Thyroid gland (tissue), 4 donors: ENCODE measurements at regions not wholly inside any gene's neighbourhood (a gene's known extent, or its start where the extent isn't known, plus 50 kb on each side); places are given as distances from the start of the nearest gene placed in this dataset.

ENCODE experiments used
- CTCF ChIP-seq, 6 experiments: fragments of 200-600 bp in 3 of 6; fragments of 450-650 bp in 3 of 6; sonication (generic) in 3 of 6; IDR thresholded peaks; one replicate each; pipeline ENCODE4 v1.5.1; 2016 to 2019; ENCODE audit warnings: antibody characterized with exemption in 6 of 6, mild to moderate bottlenecking in 2 of 6, inconsistent platforms in 1 of 6, moderate library complexity in 1 of 6
- POLR2A ChIP-seq, 2 donors: fragments of 450-650 bp; IDR thresholded peaks; one replicate each; pipeline ENCODE4 v1.6.1; 2017; ENCODE audit warnings: antibody characterized with exemption in 2 of 2, mild to moderate bottlenecking in 2 of 2, moderate library complexity in 1 of 2

- TF ChIP-seq CTCF (IDR thresholded peaks at IDR 0.05) (no peak), POLR2A (IDR thresholded peaks at IDR 0.05) (no peak)
Measured at GRCh38 chr12:58588770-58589169, 331.5 kb downstream of the LRIG3 start.
